GM06990 (cell line): ENCODE measurements at regions not wholly inside any gene's neighbourhood (a gene's known extent, or its start where the extent isn't known, plus 50 kb on each side); places are given as distances from the start of the nearest gene placed in this dataset.

Experiments used
- DNase-seq: peaks from one replicate; pipeline ENCODE4 v3.0.0-alpha.2; 2011; ENCODE audit not compliant: insufficient read length; ENCODE audit errors: extremely low read depth
- H3K27me3 ChIP-seq: replicated peaks from 2 replicates; pipeline ENCODE4 v1.6.0; 2011; ENCODE audit warnings: low read length; ENCODE audit not compliant: control insufficient read depth, insufficient read depth
- H3K36me3 ChIP-seq: 2 replicates; pipeline ENCODE4 v1.5.1; 2011; ENCODE audit warnings: low read length; ENCODE audit not compliant: control insufficient read depth, insufficient read depth
- H3K4me3 ChIP-seq: replicated peaks from 2 replicates; pipeline ENCODE4 v1.5.1; 2011; ENCODE audit warnings: low read depth, mild to moderate bottlenecking, control low read depth, low read length
- CTCF ChIP-seq: IDR thresholded peaks from 2 replicates; pipeline ENCODE4 v1.5.1; 2011; ENCODE audit warnings: low read length, control low read depth, mild to moderate bottlenecking, inconsistent platforms; ENCODE audit not compliant: insufficient read depth, poor library complexity, severe bottlenecking

GRCh38 chr5:67453111-67453905 lies 256.7 kb upstream of the CD180 start:
- Histone ChIP-seq H3K27me3 (no peaks in the 10 kb centered on the region; the same call in 1 of the 2 replicates), H3K4me3 (no peak overlapping the region), H3K36me3 (no peaks in the 10 kb centered on the region)
- no peak for DNase-seq
- no peak for TF ChIP-seq CTCF

- no peak overlapping the region for H3K4me3 ChIP-seq
- no peaks in the 10 kb centered on the region for H3K36me3 ChIP-seq
- no peak for TF ChIP-seq CTCF
- H3K27me3 ChIP-seq = no peaks in the 10 kb centered on the region; the same call in 1 of the 2 replicates
- peak; percentile 5 for DNase-seq
Observed at GRCh38 chr5:67451640-67452279, 255.2 kb upstream of the CD180 start.

GRCh38 chr5:67447732-67448131 lies 251.1 kb upstream of the CD180 start:
- no peak for TF ChIP-seq CTCF
- DNase-seq = no peak
- no peaks in the 10 kb centered on the region for H3K36me3 ChIP-seq

GRCh38 chr5:67437905-67438845 lies 241.6 kb upstream of the CD180 start:
- DNase-seq = no peak
- Histone ChIP-seq H3K27me3 (no peaks in the 10 kb centered on the region), H3K4me3 (no peak overlapping the region), H3K36me3 (no peaks in the 10 kb centered on the region)
- no peak for TF ChIP-seq CTCF

More at GRCh38 chr5:67447732-67448131, 251.1 kb upstream of the CD180 start:
- H3K4me3 ChIP-seq = no peak overlapping the region
- no peaks in the 10 kb centered on the region; the same call in 1 of the 2 replicates for H3K27me3 ChIP-seq

- TF ChIP-seq CTCF = no peak
- no peaks in the 10 kb centered on the region for H3K27me3 ChIP-seq
- H3K36me3 ChIP-seq = no peaks in the 10 kb centered on the region
Observed at GRCh38 chr5:67435032-67435431, 238.4 kb upstream of the CD180 start.

More at GRCh38 chr5:67435032-67435431, 238.4 kb upstream of the CD180 start:
- H3K4me3 ChIP-seq = no peak overlapping the region
- DNase-seq = no peak
